ENCODE measurements at regions not wholly inside any gene's neighbourhood (a gene's known extent, or its start where the extent isn't known, plus 50 kb on each side); places are given as distances from the start of the nearest gene placed in this dataset.

DNA sequence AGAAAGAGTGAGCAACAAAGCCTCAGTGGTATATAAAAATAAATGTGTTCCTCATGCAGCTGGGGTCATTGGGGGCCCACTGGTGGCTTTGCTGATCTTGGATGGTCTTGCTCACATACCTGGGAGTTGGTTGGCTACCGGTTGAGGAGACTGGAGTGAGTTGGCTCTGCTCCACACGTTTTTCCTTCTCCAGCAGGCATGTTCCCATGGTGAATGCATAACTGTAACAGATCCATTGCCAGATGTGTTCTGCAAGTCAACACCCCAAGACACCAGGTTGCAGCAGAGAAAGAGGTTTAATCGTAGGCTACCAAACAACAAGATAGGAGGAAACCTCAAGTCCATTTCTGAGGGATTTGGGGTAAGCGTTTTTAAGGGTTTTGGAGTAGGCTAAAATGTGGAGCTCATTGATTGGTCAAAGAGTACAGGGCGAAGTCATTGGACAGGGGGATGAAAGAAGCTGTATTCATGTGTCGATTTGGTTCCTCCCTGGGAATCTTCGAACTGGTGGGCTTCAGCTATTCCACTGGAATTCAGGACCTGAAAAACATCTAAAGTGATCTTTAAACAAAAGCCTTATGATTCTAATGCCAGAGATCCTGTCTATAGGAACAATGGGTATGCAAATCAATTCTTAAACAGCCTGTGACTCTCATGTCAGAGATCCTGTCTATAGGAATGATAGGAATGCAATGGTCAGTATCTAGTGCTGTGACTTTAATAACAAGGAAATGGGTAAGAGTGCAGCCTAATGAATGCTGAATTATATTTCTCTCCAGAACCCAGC is 467.5 kb upstream of the C16orf82 start:
- Histone ChIP-seq H3K9me3 (ENCODE audit: insufficient read depth, low read length) (no peaks in the 10 kb centered on the region), H3K4me1 (ENCODE audit: low read length) (no peaks in the 10 kb centered on the region), H3K27me3 (ENCODE audit: low read depth, low read length) (no peaks in the 10 kb centered on the region), H3K79me2 (ENCODE audit: low read length) (no peaks in the 10 kb centered on the region), H3K9ac (ENCODE audit: low read length) (no peak overlapping the region), H3K4me3 (ENCODE audit: low read length) (no peak overlapping the region), H3K36me3 (replicated peaks; ENCODE audit: low read depth, low read length) (no peaks in the 10 kb centered on the region), H2AFZ (ENCODE audit: low read depth, low read length) (no peak overlapping the region), H4K20me1 (ENCODE audit: insufficient read depth, low read length) (no peaks in the 10 kb centered on the region), H3K27ac (ENCODE audit: low read length) (no peak overlapping the region), H3K4me2 (ENCODE audit: low read length) (no peak overlapping the region)
- TF ChIP-seq EZH2phosphoT487 (IDR thresholded peaks at IDR 0.05; ENCODE audit: low read depth) (no peak), CTCF (IDR thresholded peaks at IDR 0.05; ENCODE audit: low read depth, low read length) (no peak)

- Histone ChIP-seq H3K4me1 (ENCODE audit: low read length) (no peaks in the 10 kb centered on the region), H3K36me3 (replicated peaks; ENCODE audit: low read depth, low read length) (no peaks in the 10 kb centered on the region), H2AFZ (ENCODE audit: low read depth, low read length) (no peak overlapping the region), H3K4me3 (ENCODE audit: low read length) (no peak overlapping the region), H3K9ac (ENCODE audit: low read length) (no peak overlapping the region), H4K20me1 (ENCODE audit: insufficient read depth, low read length) (no peaks in the 10 kb centered on the region), H3K27ac (ENCODE audit: low read length) (no peak overlapping the region), H3K9me3 (ENCODE audit: insufficient read depth, low read length) (no peaks in the 10 kb centered on the region), H3K4me2 (ENCODE audit: low read length) (no peak overlapping the region), H3K79me2 (ENCODE audit: low read length) (no peaks in the 10 kb centered on the region), H3K27me3 (ENCODE audit: low read depth, low read length) (no peaks in the 10 kb centered on the region)
- no peak for TF ChIP-seq EZH2phosphoT487 (IDR thresholded peaks at IDR 0.05; ENCODE audit: low read depth)
- no peak for TF ChIP-seq CTCF (IDR thresholded peaks at IDR 0.05; ENCODE audit: low read depth, low read length)
Observed at GRCh38 chr16:26599785-26600104, 467.0 kb upstream of the C16orf82 start.

- no peaks in the 10 kb centered on the region for H3K9me3 ChIP-seq (ENCODE audit: insufficient read depth, low read length)
- no peak for TF ChIP-seq EZH2phosphoT487 (IDR thresholded peaks at IDR 0.05; ENCODE audit: low read depth)
- TF ChIP-seq CTCF (IDR thresholded peaks at IDR 0.05; ENCODE audit: low read depth, low read length) = no peak
- H3K79me2 ChIP-seq (ENCODE audit: low read length) = no peaks in the 10 kb centered on the region
- no peaks in the 10 kb centered on the region for H3K27me3 ChIP-seq (ENCODE audit: low read depth, low read length)
- H3K4me1 ChIP-seq (ENCODE audit: low read length) = no peaks in the 10 kb centered on the region
- no peaks in the 10 kb centered on the region for H3K36me3 ChIP-seq (replicated peaks; ENCODE audit: low read depth, low read length)
- H2AFZ ChIP-seq (ENCODE audit: low read depth, low read length) = no peak overlapping the region
- H3K27ac ChIP-seq (ENCODE audit: low read length) = no peak overlapping the region
- H3K9ac ChIP-seq (ENCODE audit: low read length) = no peak overlapping the region
- no peak overlapping the region for H3K4me3 ChIP-seq (ENCODE audit: low read length)
- H3K4me2 ChIP-seq (ENCODE audit: low read length) = no peak overlapping the region
- H4K20me1 ChIP-seq (ENCODE audit: insufficient read depth, low read length) = no peaks in the 10 kb centered on the region
Observed at GRCh38 chr16:26601335-26601734, 465.4 kb upstream of the C16orf82 start.

DNA sequence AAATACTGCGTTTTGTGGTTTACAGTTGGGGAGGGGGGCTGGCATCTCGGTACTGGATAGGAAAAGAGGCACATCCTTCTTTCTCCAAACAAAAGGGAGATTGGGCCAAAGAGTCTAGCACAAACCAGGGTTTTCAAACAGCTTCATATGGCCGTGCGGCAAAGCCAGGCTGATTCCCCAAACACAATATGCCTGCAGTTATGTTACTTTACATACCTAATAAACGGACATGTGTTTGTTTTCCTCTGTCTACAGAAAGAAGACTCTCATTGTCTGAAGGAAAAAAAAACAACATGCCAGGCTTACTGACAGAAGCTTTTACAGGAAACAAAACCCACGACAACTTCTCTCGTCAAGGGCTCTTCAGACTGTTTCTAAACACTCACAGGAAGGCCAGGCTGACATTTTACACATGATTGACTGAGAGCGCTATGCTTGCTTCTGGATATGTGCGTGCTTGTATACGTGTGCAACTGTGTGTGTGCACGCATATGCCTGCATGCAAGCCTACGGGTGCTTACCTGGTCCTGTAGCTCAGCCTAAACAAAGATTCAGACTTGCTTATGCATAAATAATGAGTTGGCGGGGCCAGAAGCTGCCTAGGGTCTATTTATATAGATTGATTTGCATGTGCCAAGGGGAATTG is 461.0 kb upstream of the C16orf82 start:
- Histone ChIP-seq H4K20me1 (ENCODE audit: insufficient read depth, low read length) (no peaks in the 10 kb centered on the region), H3K27ac (ENCODE audit: low read length) (no peak overlapping the region), H3K4me3 (ENCODE audit: low read length) (no peak overlapping the region), H3K9me3 (ENCODE audit: insufficient read depth, low read length) (no peaks in the 10 kb centered on the region), H3K36me3 (replicated peaks; ENCODE audit: low read depth, low read length) (no peaks in the 10 kb centered on the region), H3K9ac (ENCODE audit: low read length) (no peak overlapping the region), H3K79me2 (ENCODE audit: low read length) (no peaks in the 10 kb centered on the region), H3K4me2 (ENCODE audit: low read length) (no peak overlapping the region), H2AFZ (ENCODE audit: low read depth, low read length) (no peak overlapping the region), H3K4me1 (ENCODE audit: low read length) (no peaks in the 10 kb centered on the region), H3K27me3 (ENCODE audit: low read depth, low read length) (no peaks in the 10 kb centered on the region)
- TF ChIP-seq EZH2phosphoT487 (IDR thresholded peaks at IDR 0.05; ENCODE audit: low read depth) = no peak
- no peak for TF ChIP-seq CTCF (IDR thresholded peaks at IDR 0.05; ENCODE audit: low read depth, low read length)

Measured in OCI-LY3 (cell line).